ENCODE measurements at regions not wholly inside any gene's neighbourhood (a gene's known extent, or its start where the extent isn't known, plus 50 kb on each side); places are given as distances from the start of the nearest gene placed in this dataset.

DNA sequence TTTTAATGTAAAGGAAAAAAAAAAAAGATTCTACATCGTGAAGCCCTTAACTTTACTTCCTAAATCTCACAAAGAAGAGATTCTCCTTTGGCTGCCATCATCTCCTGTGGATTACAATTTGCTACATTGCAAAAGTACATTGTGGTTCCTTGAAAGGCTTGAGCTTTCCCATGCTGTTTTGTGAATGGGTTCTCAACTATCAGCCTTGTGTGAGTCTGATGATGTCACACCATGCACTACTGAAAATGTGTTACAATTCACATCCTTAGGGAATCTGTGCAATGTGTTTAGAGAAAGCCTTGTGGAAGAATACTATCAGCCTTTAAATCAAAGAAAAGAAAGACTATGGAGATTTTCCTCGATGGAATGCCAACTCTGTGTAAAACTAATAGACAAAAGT lies 510.0 kb upstream of the ALCAM start:
- no peak for ATAC-seq
- Mint-ChIP-seq H3K9me3 (no peaks in the 10 kb centered on the region), H3K4me3 (no peak overlapping the region), H3K4me1 (no peaks in the 10 kb centered on the region), H3K36me3 (no peaks in the 10 kb centered on the region), H3K27me3 (no peaks in the 10 kb centered on the region), H3K27ac (no peak overlapping the region)

DNA sequence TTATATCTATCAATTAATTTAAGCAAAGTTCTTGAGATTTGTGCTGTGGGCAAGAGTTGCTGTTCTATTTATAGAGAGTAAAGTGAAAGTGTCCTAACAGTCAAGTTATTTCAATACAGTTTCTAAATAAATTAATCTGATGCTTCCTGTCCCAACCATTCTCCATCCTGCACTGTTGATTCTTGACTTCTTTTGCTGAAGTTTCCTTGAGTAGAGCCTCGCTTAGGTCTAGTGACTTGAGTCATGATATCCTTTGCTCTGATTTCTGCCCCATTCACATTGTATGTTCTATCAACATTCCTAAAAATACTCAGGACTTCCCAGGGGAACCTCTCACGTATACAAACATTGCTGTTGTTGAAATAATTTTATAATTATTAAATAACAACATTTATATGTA lies 498.4 kb upstream of the ALCAM start:
- H3K27ac Mint-ChIP-seq, result no peak overlapping the region
- no peak overlapping the region for H3K4me3 Mint-ChIP-seq
- no peak for ATAC-seq
- H3K4me1 Mint-ChIP-seq, result no peaks in the 10 kb centered on the region
- no peaks in the 10 kb centered on the region for H3K9me3 Mint-ChIP-seq
- H3K36me3 Mint-ChIP-seq, result no peaks in the 10 kb centered on the region
- no peaks in the 10 kb centered on the region for H3K27me3 Mint-ChIP-seq

DNA sequence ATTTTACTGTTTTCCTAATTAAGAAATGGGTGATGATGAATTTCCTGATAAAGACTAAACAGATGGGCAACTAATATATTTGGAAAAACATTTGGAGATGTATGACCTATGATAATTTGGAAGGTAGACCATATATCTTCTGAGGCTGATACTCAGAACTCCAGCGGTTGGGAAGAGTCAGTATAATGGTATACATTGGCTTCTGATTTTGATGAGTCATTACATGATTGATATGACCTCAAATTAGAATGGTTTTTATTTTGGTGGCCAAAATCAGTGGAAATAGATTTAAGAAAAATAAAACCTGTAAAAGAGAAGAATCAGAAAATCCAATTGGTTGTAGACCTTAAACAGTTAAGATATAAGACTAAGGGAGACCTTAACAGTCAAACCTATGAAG lies 496.4 kb upstream of the ALCAM start:
- Mint-ChIP-seq H3K27me3 (no peaks in the 10 kb centered on the region), H3K4me3 (no peak overlapping the region), H3K4me1 (no peaks in the 10 kb centered on the region), H3K36me3 (no peaks in the 10 kb centered on the region), H3K9me3 (no peaks in the 10 kb centered on the region), H3K27ac (no peak overlapping the region)
- ATAC-seq, result no peak

DNA sequence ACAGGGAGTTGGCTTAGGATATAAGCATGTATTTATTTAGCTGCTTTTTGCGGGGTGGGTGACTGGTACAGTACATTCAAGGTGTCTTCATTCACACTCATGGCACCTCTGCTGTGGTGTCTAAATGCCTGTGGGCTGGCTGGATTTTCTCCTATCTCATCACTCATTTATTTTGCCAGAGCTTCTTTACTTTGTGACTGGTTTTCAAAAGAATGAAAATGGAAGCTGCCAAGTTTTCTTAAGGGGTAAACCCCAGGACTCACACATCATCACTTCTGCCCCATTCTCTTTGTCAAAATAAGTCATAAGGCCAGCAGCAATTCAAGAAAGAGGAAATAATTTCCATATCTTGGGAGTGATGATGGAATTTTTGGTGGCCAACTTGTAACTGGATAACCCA lies 493.4 kb upstream of the ALCAM start:
- Mint-ChIP-seq H3K9me3 (no peaks in the 10 kb centered on the region), H3K27me3 (no peaks in the 10 kb centered on the region), H3K4me1 (no peaks in the 10 kb centered on the region), H3K27ac (no peak overlapping the region), H3K4me3 (no peak overlapping the region), H3K36me3 (no peaks in the 10 kb centered on the region)
- no peak for ATAC-seq

DNA sequence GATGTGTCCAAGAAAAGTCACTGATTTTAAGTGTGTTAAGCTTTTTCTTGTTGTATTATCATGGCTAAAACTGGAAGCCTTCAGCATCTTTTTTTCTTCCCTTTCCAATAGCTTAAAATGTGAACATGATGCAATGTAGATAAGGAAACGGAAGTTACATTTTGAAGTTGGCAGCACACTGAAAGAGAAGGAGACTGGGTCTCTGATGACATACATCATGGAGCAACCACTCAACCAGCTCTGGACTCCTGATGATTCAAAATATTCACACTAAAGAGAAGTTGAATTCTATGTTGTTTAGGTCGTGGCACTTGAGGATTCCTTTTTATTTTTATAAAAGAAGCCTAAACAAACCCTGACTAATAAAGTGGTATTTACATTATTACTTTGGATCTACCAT lies 488.3 kb upstream of the ALCAM start:
- Mint-ChIP-seq H3K4me1 (no peaks in the 10 kb centered on the region), H3K36me3 (no peaks in the 10 kb centered on the region), H3K4me3 (no peak overlapping the region), H3K27me3 (no peaks in the 10 kb centered on the region), H3K9me3 (no peaks in the 10 kb centered on the region), H3K27ac (no peak overlapping the region)
- no peak for ATAC-seq

DNA sequence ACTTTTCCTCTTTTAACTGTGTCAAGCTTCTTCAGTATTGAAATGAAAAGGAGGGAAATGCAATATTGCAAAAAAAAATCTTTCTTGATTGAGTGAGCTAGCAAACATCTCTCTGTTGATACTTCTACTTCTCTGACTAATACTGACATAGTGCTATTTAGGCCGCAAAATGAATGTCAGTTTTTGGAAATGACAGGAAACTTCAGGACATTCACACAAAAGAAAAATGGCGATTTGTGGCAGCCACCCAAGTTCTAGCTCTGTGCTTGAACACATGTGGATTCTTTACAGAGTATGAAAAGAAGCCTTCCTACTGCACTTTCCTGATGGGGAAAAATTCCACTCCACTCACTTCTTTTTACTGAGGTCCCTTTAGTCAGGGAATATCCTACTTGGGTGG lies 486.8 kb upstream of the ALCAM start:
- Mint-ChIP-seq H3K4me1 (no peaks in the 10 kb centered on the region), H3K27ac (no peak overlapping the region), H3K36me3 (no peaks in the 10 kb centered on the region), H3K4me3 (no peak overlapping the region), H3K27me3 (no peaks in the 10 kb centered on the region), H3K9me3 (no peaks in the 10 kb centered on the region)
- no peak for ATAC-seq

DNA sequence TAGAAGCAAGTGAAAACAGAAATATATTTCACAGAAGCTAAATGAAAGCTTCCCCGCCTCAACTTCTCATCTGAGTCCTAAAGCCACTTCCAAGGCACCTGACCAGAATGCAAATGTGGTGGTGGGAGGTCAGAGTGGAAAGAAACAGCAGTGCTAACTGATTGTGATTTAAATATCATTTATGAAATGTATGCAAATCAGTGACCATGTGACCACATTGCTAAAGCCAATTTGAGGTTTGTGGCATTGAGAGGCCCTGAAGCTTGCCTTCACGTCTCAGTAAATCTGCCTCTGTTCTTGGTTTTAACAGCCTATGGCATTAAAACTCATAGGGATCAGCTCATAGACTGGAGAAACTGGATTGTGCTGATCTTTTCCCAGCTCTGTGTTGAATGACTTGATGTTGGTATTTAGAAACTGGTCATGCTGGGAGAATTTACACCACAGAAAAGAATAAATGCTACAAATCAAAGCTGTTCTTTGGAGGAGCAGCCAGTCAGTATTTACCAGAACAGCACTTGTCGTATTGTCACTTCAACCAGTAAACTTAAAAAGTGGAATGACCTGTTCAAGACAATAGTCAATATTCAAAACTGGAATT lies 481.4 kb upstream of the ALCAM start:
- no peak overlapping the region for H3K27ac Mint-ChIP-seq
- H3K36me3 Mint-ChIP-seq, result no peaks in the 10 kb centered on the region
- H3K9me3 Mint-ChIP-seq, result no peaks in the 10 kb centered on the region
- peaks cover 31% of the 10 kb centered on the region for H3K4me1 Mint-ChIP-seq
- no peaks in the 10 kb centered on the region for H3K27me3 Mint-ChIP-seq
- peak; percentile 37 for ATAC-seq
- H3K4me3 Mint-ChIP-seq, result no peak overlapping the region

DNA sequence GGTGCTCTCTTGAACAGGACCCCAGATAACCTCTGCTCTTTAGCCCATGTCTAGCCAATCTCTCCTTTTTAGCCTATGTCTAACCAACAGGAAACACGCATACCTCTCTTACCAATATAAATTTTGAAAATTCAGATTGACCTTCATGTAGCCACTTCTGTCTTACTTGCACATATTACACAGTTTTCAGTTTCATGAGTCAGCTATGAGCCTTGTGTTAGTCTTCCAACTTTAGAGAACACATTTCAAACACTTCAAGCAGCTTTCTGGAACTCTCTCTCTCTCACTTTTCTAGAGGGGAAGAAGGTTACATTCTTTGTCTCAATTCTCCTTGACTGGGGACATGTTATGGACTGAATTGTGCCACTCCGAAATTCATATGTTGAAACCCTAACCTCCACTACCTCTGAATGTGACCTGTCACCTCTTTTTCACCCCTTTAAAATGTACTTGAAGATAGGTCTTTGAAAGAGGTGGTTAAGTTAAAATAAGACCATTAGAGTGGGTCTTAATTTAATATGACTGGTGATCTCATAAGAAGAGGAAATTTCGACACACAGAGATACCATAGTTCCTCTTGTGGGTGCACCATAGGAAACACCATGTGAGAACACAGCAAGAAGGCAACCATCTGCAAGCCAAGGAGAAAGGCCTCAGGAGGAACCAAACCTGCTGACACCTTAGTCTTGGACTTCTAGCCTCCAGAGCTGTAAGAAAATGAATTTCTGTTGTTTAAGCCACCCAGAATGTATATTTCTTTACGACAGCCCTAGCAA lies 480.3 kb upstream of the ALCAM start:
- H3K4me3 Mint-ChIP-seq, result no peak overlapping the region
- peak; percentile 56 for ATAC-seq

DNA sequence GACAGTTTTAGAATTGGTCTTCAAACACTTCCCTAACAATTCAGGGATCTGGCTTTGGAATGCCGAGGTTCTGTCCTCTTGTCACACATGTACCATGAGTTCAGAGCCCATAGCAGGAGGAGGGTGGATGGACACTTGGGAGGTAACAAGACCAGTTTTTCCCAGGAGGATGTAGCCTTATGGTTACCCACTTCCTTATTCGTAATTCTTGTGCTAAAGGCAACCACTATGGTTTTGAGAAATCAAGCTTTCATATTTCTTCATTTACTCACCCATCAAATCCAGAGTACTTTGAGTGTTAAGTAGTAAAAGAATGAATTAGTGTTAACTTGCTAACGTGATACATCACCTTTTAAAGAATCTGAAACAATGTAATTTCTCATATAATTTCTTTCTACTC lies 479.6 kb upstream of the ALCAM start:
- Mint-ChIP-seq H3K9me3 (no peaks in the 10 kb centered on the region), H3K4me3 (no peak overlapping the region), H3K36me3 (no peaks in the 10 kb centered on the region), H3K27me3 (no peaks in the 10 kb centered on the region), H3K27ac (peak overlapping the region; percentile 44), H3K4me1 (peaks cover 31% of the 10 kb centered on the region)
- peak; percentile 44 for ATAC-seq

More for the DNA sequence above, 480.3 kb upstream of the ALCAM start:
- Mint-ChIP-seq H3K9me3 (no peaks in the 10 kb centered on the region), H3K36me3 (no peaks in the 10 kb centered on the region), H3K4me1 (peaks cover 31% of the 10 kb centered on the region), H3K27me3 (no peaks in the 10 kb centered on the region), H3K27ac (peak overlapping the region; percentile 44)

DNA sequence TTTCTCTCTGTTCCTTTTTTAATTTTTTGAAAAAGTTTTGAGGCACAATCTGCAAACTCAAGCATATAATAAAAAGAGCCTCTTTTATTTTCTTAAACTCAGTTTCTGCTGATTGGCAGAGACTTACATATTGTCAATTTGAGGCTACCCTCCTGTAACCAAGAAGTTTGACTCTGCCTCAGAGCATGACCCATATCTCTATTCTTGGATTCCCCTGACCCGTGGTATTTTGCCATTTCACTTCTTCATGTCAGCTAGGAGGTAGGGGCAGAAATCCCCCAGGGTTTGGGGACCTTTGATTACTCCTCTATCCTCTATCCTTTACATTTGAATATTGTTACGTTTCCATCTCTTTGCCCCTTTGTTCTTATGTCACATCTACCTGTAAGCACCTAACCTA lies 479.1 kb upstream of the ALCAM start:
- Mint-ChIP-seq H3K27me3 (no peaks in the 10 kb centered on the region), H3K27ac (no peak overlapping the region), H3K9me3 (no peaks in the 10 kb centered on the region), H3K36me3 (no peaks in the 10 kb centered on the region), H3K4me1 (peaks cover 31% of the 10 kb centered on the region), H3K4me3 (no peak overlapping the region)
- peak; percentile 64 for ATAC-seq

DNA sequence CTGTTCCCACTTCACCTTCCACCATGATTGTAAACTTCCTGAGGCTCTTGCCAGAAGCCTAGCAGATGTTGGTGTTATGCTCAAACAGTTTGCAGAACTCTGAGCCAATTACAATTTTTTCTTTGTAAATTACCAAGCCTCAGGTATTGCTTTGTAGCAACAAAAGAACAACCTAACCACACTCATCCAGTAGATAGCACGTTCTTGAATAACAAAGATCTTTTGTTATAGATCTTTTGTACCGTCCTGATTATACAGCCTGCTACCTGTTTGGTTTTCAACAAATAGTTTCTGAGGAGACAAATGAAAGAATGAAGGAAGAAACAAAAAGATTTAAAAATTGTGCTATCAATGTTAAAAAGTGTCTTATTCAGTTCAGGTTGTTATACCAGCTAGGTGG lies 474.7 kb upstream of the ALCAM start:
- ATAC-seq, result no peak
- Mint-ChIP-seq H3K27me3 (no peaks in the 10 kb centered on the region), H3K27ac (no peak overlapping the region), H3K36me3 (no peaks in the 10 kb centered on the region), H3K4me3 (no peak overlapping the region), H3K9me3 (no peaks in the 10 kb centered on the region), H3K4me1 (peaks cover 12% of the 10 kb centered on the region)

DNA sequence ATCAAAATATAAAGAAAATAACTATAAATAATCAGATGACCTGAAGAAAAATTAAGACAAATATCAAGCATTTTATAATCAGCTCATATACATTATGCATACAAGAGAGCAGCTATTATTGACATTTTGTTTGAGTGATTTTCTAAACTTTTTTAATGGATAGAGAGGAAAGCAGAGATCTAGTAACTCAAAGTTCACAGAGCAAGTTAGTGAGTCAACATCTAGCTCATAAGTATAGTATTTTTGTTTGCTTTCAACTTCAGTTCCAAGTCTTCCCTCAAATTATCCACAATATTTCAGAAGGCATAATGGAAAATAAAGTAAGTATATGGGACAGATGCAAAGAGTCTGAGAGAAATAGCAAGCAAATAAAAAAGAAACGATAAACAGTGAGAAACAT lies 470.1 kb upstream of the ALCAM start:
- H3K9me3 Mint-ChIP-seq, result no peaks in the 10 kb centered on the region
- no peak overlapping the region for H3K27ac Mint-ChIP-seq

DNA sequence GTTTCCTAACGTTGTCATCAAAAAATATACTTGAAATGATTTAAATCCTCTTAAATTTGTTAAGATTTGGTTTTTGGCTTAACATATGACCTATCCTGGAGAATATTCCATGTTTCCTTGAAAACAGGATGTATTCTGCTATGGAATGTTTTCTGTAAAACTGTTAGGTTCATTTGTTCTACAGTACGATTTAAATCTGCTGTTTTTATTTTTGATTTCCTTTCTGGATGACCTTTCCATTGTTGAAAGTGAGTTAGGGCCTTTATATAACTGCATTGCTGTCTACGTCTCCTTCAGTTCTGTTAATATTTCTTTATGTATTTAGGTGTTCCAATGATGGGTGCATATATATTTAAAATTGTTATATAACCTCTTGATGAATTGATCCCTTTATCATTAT lies 465.3 kb upstream of the ALCAM start:
- Mint-ChIP-seq H3K27ac (no peak overlapping the region), H3K36me3 (no peaks in the 10 kb centered on the region), H3K4me3 (no peak overlapping the region), H3K27me3 (peaks cover 9% of the 10 kb centered on the region), H3K9me3 (peaks cover 12% of the 10 kb centered on the region), H3K4me1 (no peaks in the 10 kb centered on the region)
- ATAC-seq, result no peak

More for the DNA sequence above, 470.1 kb upstream of the ALCAM start:
- no peak for ATAC-seq
- no peaks in the 10 kb centered on the region for H3K36me3 Mint-ChIP-seq
- no peaks in the 10 kb centered on the region for H3K4me1 Mint-ChIP-seq
- no peak overlapping the region for H3K4me3 Mint-ChIP-seq
- H3K27me3 Mint-ChIP-seq, result peaks cover 9% of the 10 kb centered on the region

DNA sequence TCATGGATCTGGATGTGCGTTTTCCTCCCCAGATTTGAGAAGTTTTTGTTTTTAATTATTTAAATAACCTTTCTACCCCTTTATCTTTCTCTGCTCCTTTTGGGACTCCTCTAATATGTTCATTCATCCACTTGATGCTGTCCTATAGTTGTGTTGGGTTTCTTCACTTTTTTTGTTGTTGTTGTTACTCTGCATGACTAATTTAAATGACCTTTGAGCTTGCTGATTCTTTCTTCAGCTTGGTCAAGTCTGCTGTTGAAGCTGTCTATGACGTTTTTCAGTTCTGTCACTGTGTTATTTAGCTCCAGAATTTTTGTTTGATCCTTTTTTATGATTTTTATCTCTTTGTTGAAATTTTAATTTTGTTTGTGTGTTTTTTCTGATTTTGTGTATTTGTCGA lies 463.6 kb upstream of the ALCAM start:
- peaks cover 3% of the 10 kb centered on the region for H3K27me3 Mint-ChIP-seq
- peaks cover 16% of the 10 kb centered on the region for H3K9me3 Mint-ChIP-seq
- H3K36me3 Mint-ChIP-seq, result no peaks in the 10 kb centered on the region
- H3K4me3 Mint-ChIP-seq, result no peak overlapping the region
- H3K4me1 Mint-ChIP-seq, result no peaks in the 10 kb centered on the region
- no peak overlapping the region for H3K27ac Mint-ChIP-seq
- no peak for ATAC-seq

DNA sequence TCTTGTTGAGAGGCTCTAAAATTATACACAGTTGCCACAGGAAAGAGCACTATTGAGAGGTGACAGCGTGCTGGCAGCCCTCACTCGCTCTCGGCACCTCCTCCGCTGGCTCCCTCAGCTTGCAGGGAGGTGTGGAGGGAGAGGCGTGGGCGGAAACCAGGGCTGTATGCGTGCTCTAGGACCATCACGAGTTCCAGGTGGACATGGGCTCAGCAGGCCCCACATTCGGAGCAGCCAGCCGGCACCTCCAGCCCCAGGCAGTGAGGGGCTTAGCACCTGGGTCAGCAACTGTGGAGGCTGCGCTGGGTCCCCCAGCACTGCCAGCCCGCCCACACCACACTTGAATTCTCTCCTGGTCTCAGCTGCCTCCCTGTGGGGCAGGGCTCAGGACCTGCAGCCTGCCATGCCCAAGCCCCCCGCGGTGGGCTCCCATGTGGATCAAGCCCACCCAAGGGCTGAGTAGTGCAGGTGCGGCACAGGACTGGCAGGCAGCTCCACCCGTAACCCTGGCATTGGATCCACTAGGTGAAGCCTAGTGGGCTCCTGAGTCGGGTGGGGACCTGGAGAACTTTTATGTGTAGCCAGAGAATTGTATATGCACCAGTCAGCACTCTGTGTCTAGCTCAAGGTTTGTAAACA lies 460.6 kb upstream of the ALCAM start:
- Mint-ChIP-seq H3K36me3 (no peaks in the 10 kb centered on the region), H3K4me3 (no peak overlapping the region), H3K4me1 (no peaks in the 10 kb centered on the region), H3K27me3 (no peaks in the 10 kb centered on the region), H3K9me3 (peaks cover 16% of the 10 kb centered on the region), H3K27ac (no peak overlapping the region)
- no peak for ATAC-seq

DNA sequence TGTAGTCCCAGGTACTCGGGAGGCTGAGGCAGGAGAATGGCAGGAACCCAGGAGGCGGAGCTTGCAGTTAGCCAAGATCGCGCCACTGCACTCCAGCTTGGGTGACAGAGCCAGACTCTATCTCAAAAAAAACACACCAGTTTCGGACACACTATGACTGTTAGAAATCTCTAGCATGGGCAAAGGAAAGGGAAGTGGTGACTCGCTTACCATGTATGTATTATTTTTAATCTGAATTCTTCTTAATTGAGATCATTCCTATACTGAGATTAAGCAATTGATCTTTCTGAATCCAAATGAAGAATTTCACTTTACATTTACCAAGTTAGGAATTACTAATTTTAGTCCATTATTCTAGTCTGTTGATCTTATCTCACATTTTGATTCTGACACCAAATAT lies 459.2 kb upstream of the ALCAM start:
- Mint-ChIP-seq H3K4me1 (no peaks in the 10 kb centered on the region), H3K4me3 (no peak overlapping the region), H3K27ac (no peak overlapping the region), H3K9me3 (peaks cover 12% of the 10 kb centered on the region), H3K36me3 (no peaks in the 10 kb centered on the region), H3K27me3 (no peaks in the 10 kb centered on the region)
- ATAC-seq, result no peak
